ENCODE measurements at regions not wholly inside any gene's neighbourhood (a gene's known extent, or its start where the extent isn't known, plus 50 kb on each side); places are given as distances from the start of the nearest gene placed in this dataset.

- TF ChIP-seq, protein P1, sequence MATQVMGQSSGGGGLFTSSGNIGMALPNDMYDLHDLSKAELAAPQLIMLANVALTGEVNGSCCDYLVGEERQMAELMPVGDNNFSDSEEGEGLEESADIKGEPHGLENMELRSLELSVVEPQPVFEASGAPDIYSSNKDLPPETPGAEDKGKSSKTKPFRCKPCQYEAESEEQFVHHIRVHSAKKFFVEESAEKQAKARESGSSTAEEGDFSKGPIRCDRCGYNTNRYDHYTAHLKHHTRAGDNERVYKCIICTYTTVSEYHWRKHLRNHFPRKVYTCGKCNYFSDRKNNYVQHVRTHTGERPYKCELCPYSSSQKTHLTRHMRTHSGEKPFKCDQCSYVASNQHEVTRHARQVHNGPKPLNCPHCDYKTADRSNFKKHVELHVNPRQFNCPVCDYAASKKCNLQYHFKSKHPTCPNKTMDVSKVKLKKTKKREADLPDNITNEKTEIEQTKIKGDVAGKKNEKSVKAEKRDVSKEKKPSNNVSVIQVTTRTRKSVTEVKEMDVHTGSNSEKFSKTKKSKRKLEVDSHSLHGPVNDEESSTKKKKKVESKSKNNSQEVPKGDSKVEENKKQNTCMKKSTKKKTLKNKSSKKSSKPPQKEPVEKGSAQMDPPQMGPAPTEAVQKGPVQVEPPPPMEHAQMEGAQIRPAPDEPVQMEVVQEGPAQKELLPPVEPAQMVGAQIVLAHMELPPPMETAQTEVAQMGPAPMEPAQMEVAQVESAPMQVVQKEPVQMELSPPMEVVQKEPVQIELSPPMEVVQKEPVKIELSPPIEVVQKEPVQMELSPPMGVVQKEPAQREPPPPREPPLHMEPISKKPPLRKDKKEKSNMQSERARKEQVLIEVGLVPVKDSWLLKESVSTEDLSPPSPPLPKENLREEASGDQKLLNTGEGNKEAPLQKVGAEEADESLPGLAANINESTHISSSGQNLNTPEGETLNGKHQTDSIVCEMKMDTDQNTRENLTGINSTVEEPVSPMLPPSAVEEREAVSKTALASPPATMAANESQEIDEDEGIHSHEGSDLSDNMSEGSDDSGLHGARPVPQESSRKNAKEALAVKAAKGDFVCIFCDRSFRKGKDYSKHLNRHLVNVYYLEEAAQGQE (IDR thresholded peaks at IDR 0.05), result no peak
- TF ChIP-seq FOXA2 (IDR thresholded peaks at IDR 0.05) (no peak), GABPA (IDR thresholded peaks at IDR 0.05 in 1 of 2, conservative IDR thresholded peaks at IDR 0.05 in 1 of 2) (no peak), ZBTB33 (IDR thresholded peaks at IDR 0.05) (no peak), EGR1 (IDR thresholded peaks at IDR 0.05; ENCODE audit: low read depth in 2 of 2) (no peak)
Measured at GRCh38 chr17:70405492-70406220, 236.3 kb downstream of the KCNJ2 start (continued).

- no peak for DNase-seq (ENCODE audit: low spot score)
- Histone ChIP-seq H3K4me1 (ENCODE audit: control insufficient read depth in 4 of 4, insufficient read depth in 4 of 4, low read length in 3 of 4) (no peaks in the 10 kb centered on the region), H3K27me3 (ENCODE audit: control insufficient read depth in 4 of 4, insufficient read depth in 4 of 4, low read length in 3 of 4) (no peaks in the 10 kb centered on the region), H3K9ac (ENCODE audit: low read depth in 1 of 2, low read length in 2 of 2) (no peak overlapping the region), H3K4me3 (ENCODE audit: low read depth in 1 of 3, low read length in 3 of 3) (no peak overlapping the region), H3K27ac (ENCODE audit: low read depth in 1 of 2, low read length in 2 of 2) (no peak overlapping the region), H3K9me3 (ENCODE audit: control insufficient read depth in 4 of 4, low read length in 3 of 4) (no peaks in the 10 kb centered on the region), H3K36me3 (ENCODE audit: control insufficient read depth in 4 of 4, insufficient read depth in 3 of 4, low read depth in 1 of 4, low read length in 3 of 4) (no peaks in the 10 kb centered on the region)
- TF ChIP-seq MAX (IDR thresholded peaks at IDR 0.05) (no peak), RAD21 (IDR thresholded peaks at IDR 0.05) (no peak), ZBTB33 (IDR thresholded peaks at IDR 0.05) (no peak), RXRA (IDR thresholded peaks at IDR 0.05) (no peak), GABPA (IDR thresholded peaks at IDR 0.05 in 1 of 2, conservative IDR thresholded peaks at IDR 0.05 in 1 of 2) (no peak), HNF4G (IDR thresholded peaks at IDR 0.05) (no peak), YY1 (IDR thresholded peaks at IDR 0.05) (no peak), NR2F2 (IDR thresholded peaks at IDR 0.05) (no peak), HNF4A (conservative IDR thresholded peaks at IDR 0.05) (no peak)
- WGBS, result 78% methylated on average over 3 of the region's 3 CpGs
Measured at GRCh38 chr17:70407506-70407905, 238.2 kb downstream of the KCNJ2 start.

- Histone ChIP-seq H3K36me3 (ENCODE audit: control insufficient read depth in 4 of 4, insufficient read depth in 3 of 4, low read depth in 1 of 4, low read length in 3 of 4) (no peaks in the 10 kb centered on the region), H3K9ac (ENCODE audit: low read depth in 1 of 2, low read length in 2 of 2) (no peak overlapping the region), H3K4me1 (ENCODE audit: control insufficient read depth in 4 of 4, insufficient read depth in 4 of 4, low read length in 3 of 4) (no peaks in the 10 kb centered on the region), H3K9me3 (ENCODE audit: control insufficient read depth in 4 of 4, low read length in 3 of 4) (no peaks in the 10 kb centered on the region), H3K27me3 (ENCODE audit: control insufficient read depth in 4 of 4, insufficient read depth in 4 of 4, low read length in 3 of 4) (no peaks in the 10 kb centered on the region), H3K27ac (ENCODE audit: low read depth in 1 of 2, low read length in 2 of 2) (no peak overlapping the region), H3K4me3 (ENCODE audit: low read depth in 1 of 3, low read length in 3 of 3) (no peak overlapping the region)
- no peak for TF ChIP-seq EGR1 (IDR thresholded peaks at IDR 0.05; ENCODE audit: low read depth in 2 of 2)
- no peak for TF ChIP-seq TAF1 (conservative IDR thresholded peaks at IDR 0.05)
- no peak for TF ChIP-seq RXRA (IDR thresholded peaks at IDR 0.05)
- TF ChIP-seq RAD21 (IDR thresholded peaks at IDR 0.05), result no peak
- no peak for TF ChIP-seq JUND (IDR thresholded peaks at IDR 0.05)
- TF ChIP-seq, protein P2, sequence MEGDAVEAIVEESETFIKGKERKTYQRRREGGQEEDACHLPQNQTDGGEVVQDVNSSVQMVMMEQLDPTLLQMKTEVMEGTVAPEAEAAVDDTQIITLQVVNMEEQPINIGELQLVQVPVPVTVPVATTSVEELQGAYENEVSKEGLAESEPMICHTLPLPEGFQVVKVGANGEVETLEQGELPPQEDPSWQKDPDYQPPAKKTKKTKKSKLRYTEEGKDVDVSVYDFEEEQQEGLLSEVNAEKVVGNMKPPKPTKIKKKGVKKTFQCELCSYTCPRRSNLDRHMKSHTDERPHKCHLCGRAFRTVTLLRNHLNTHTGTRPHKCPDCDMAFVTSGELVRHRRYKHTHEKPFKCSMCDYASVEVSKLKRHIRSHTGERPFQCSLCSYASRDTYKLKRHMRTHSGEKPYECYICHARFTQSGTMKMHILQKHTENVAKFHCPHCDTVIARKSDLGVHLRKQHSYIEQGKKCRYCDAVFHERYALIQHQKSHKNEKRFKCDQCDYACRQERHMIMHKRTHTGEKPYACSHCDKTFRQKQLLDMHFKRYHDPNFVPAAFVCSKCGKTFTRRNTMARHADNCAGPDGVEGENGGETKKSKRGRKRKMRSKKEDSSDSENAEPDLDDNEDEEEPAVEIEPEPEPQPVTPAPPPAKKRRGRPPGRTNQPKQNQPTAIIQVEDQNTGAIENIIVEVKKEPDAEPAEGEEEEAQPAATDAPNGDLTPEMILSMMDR (IDR thresholded peaks at IDR 0.05; ENCODE audit: low read depth, low read length, missing input control), result no peak
- TF ChIP-seq NR2F2 (IDR thresholded peaks at IDR 0.05), result no peak
- no peak for TF ChIP-seq HNF4G (IDR thresholded peaks at IDR 0.05)
- no peak for TF ChIP-seq MAX (IDR thresholded peaks at IDR 0.05)
- no peak for DNase-seq (ENCODE audit: low spot score)
- 60% methylated on average over 1 of the region's 1 CpG for WGBS
Measured at GRCh38 chr17:70408768-70409167, 239.4 kb downstream of the KCNJ2 start.

Measured in liver (tissue), 8 donors.